Adrenal gland (tissue), 5 donors: ENCODE measurements at regions not wholly inside any gene's neighbourhood (a gene's known extent, or its start where the extent isn't known, plus 50 kb on each side); places are given as distances from the start of the nearest gene placed in this dataset.

Experiments used
- POLR2A ChIP-seq, 2 donors: fragments of 450-650 bp; IDR thresholded peaks; one replicate each; pipeline ENCODE4 v1.6.1; 2017; ENCODE audit warnings: antibody characterized with exemption in 2 of 2, mild to moderate bottlenecking in 2 of 2, moderate library complexity in 1 of 2
- TF ChIP-seq, protein P1 (sequence below), 6 experiments: fragments of 450-650 bp in 4 of 6; fragments of 200-600 bp in 2 of 6; sonication (generic) in 1 of 6; IDR thresholded peaks; 1 replicate in 5 of 6; 2 replicates in 1 of 6; pipeline versions ENCODE4 v1.5.1 to v1.8.0; 2016 to 2021; ENCODE audit warnings: antibody characterized with exemption in 6 of 6, mild to moderate bottlenecking in 2 of 6, moderate library complexity in 1 of 6
- donor health status: DM: no; HTN: no; CAD: no.

DNA sequence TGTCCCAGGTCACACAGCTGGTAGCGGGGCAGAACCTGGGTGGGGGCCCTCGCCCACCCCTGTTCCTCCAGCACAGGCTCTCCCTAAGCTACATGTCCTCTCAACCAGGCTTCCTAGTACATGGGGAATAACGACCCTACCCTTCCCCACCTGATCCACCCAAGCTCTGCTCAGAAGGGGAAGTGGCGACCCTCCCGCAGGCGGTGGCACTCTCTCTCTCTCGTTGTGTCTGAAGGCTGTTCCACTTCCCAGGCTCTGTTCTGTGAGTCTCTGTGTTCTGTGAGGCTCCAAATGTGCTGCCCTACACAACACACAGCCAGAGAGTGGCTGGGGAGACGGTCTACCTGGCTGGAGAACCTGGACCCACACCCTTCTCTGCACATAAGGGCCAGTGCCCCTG, 135.8 kb downstream of the COPS8 start:
- TF ChIP-seq POLR2A (IDR thresholded peaks at IDR 0.05): no peak
- TF ChIP-seq, protein P1, sequence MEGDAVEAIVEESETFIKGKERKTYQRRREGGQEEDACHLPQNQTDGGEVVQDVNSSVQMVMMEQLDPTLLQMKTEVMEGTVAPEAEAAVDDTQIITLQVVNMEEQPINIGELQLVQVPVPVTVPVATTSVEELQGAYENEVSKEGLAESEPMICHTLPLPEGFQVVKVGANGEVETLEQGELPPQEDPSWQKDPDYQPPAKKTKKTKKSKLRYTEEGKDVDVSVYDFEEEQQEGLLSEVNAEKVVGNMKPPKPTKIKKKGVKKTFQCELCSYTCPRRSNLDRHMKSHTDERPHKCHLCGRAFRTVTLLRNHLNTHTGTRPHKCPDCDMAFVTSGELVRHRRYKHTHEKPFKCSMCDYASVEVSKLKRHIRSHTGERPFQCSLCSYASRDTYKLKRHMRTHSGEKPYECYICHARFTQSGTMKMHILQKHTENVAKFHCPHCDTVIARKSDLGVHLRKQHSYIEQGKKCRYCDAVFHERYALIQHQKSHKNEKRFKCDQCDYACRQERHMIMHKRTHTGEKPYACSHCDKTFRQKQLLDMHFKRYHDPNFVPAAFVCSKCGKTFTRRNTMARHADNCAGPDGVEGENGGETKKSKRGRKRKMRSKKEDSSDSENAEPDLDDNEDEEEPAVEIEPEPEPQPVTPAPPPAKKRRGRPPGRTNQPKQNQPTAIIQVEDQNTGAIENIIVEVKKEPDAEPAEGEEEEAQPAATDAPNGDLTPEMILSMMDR (IDR thresholded peaks at IDR 0.05): no peak
